Neuronal stem cell (in vitro differentiated cells): ENCODE measurements at regions not wholly inside any gene's neighbourhood (a gene's known extent, or its start where the extent isn't known, plus 50 kb on each side); places are given as distances from the start of the nearest gene placed in this dataset.

Source experiments
- DNase-seq: peaks from one replicate; pipeline ENCODE4 v3.0.0-alpha.2; 2013; ENCODE audit warnings: low spot score
- H2AFZ ChIP-seq: one replicate; pipeline ENCODE4 v1.6.1; 2013; ENCODE audit warnings: mild to moderate bottlenecking, low read length, inconsistent platforms
- H2AK5ac ChIP-seq: 2 replicates; pipeline ENCODE4 v1.6.1; 2013; ENCODE audit warnings: low read depth, mild to moderate bottlenecking, inconsistent platforms, low read length, moderate library complexity, mixed read lengths
- H2BK120ac ChIP-seq: 2 replicates; pipeline ENCODE4 v1.6.1; 2013; ENCODE audit warnings: low read depth, mild to moderate bottlenecking, inconsistent platforms, low read length, moderate library complexity, mixed read lengths
- H2BK12ac ChIP-seq: one replicate; pipeline ENCODE4 v1.6.1; 2013; ENCODE audit warnings: low read length, inconsistent platforms
- H2BK15ac ChIP-seq: 2 replicates; pipeline ENCODE4 v1.6.1; 2013; ENCODE audit warnings: mild to moderate bottlenecking, low read length, inconsistent platforms, mixed read lengths
- H2BK5ac ChIP-seq: one replicate; pipeline ENCODE4 v1.6.1; 2013; ENCODE audit warnings: inconsistent platforms, mild to moderate bottlenecking, low read length, moderate library complexity
- H3K14ac ChIP-seq: one replicate; pipeline ENCODE4 v1.6.1; 2013; ENCODE audit warnings: low read length, inconsistent platforms
- H3K18ac ChIP-seq: 2 replicates; pipeline ENCODE4 v1.6.1; 2013; ENCODE audit warnings: low read length, inconsistent platforms
- H3K23ac ChIP-seq: 2 replicates; pipeline ENCODE4 v1.6.1; 2013; ENCODE audit warnings: low read depth, mild to moderate bottlenecking, mixed read lengths, low read length, inconsistent platforms; ENCODE audit not compliant: poor library complexity
- H3K27ac ChIP-seq: replicated peaks from 3 replicates; pipeline ENCODE4 v1.5.1; 2013; ENCODE audit warnings: low read length, inconsistent platforms
- H3K27me3 ChIP-seq, 3 experiments: 2 replicates each; pipeline ENCODE4 v1.6.1; 2013; ENCODE audit warnings: low read length in 3 of 3, mild to moderate bottlenecking in 2 of 3, inconsistent platforms in 1 of 3, low read depth in 1 of 3, mixed read lengths in 1 of 3, moderate library complexity in 1 of 3; ENCODE audit not compliant: control insufficient read depth in 3 of 3, insufficient read depth in 3 of 3
- H3K36me3 ChIP-seq, 2 donors: replicated peaks in 1 of 2; 2 replicates each; pipeline ENCODE4 v1.6.1; 2013; ENCODE audit warnings: low read length in 2 of 2; ENCODE audit not compliant: control insufficient read depth in 2 of 2, insufficient read depth in 2 of 2
- H3K4ac ChIP-seq: 2 replicates; pipeline ENCODE4 v1.6.1; 2013; ENCODE audit warnings: inconsistent platforms, mild to moderate bottlenecking, low read length, moderate library complexity
- H3K4me1 ChIP-seq, 2 donors: 1 replicate in 1 of 2; 2 replicates in 1 of 2; pipeline ENCODE4 v1.6.1; 2013; ENCODE audit warnings: low read length in 2 of 2, low read depth in 1 of 2; ENCODE audit not compliant: control insufficient read depth in 2 of 2, insufficient read depth in 1 of 2
- H3K4me2 ChIP-seq: one replicate; pipeline ENCODE4 v1.6.1; 2013; ENCODE audit warnings: mild to moderate bottlenecking, low read length, inconsistent platforms; ENCODE audit not compliant: insufficient read depth, poor library complexity, severe bottlenecking
- H3K4me3 ChIP-seq, 2 donors: 2 replicates each; pipeline ENCODE4 v1.5.1; 2013; ENCODE audit warnings: low read length in 2 of 2, mild to moderate bottlenecking in 2 of 2, inconsistent platforms in 1 of 2, moderate library complexity in 1 of 2
- H3K79me1 ChIP-seq: one replicate; pipeline ENCODE4 v1.6.1; 2013; ENCODE audit warnings: low read depth, mild to moderate bottlenecking, inconsistent platforms, low read length, moderate library complexity
- H3K9ac ChIP-seq: one replicate; pipeline ENCODE4 v1.6.1; 2013; ENCODE audit warnings: mild to moderate bottlenecking, low read depth, low read length, inconsistent platforms; ENCODE audit not compliant: poor library complexity
- H3K9me3 ChIP-seq, 2 donors: replicated peaks in 1 of 2; 2 replicates each; pipeline versions ENCODE3 to v1.6.1; 2013; ENCODE audit warnings: low read length in 2 of 2, mild to moderate bottlenecking in 2 of 2, inconsistent platforms in 1 of 2, low read depth in 1 of 2, mixed read lengths in 1 of 2, moderate library complexity in 1 of 2; ENCODE audit not compliant: control insufficient read depth in 2 of 2, insufficient read depth in 1 of 2
- H4K8ac ChIP-seq: one replicate; pipeline ENCODE4 v1.6.1; 2013; ENCODE audit warnings: low read depth, mild to moderate bottlenecking, inconsistent platforms, low read length, moderate library complexity
- H4K91ac ChIP-seq: one replicate; pipeline ENCODE4 v1.6.1; 2013; ENCODE audit warnings: low read length, low read depth, mild to moderate bottlenecking, inconsistent platforms; ENCODE audit not compliant: poor library complexity
- WGBS, 2 donors: extraction: QIAGEN DNeasy Blood & Tissue Kit; methylation state at CpG; one replicate each; pipeline ENCODE4 v1.1.7; 2013; ENCODE audit warnings: missing lambda C conversion rate in 2 of 2, mixed read lengths in 1 of 2; ENCODE audit not compliant: insufficient read length in 2 of 2, insufficient replicate concordance in 1 of 2; ENCODE audit errors: extremely low coverage in 2 of 2; 5-methylcytosine and 5-hydroxymethylcytosine counted together

DNA sequence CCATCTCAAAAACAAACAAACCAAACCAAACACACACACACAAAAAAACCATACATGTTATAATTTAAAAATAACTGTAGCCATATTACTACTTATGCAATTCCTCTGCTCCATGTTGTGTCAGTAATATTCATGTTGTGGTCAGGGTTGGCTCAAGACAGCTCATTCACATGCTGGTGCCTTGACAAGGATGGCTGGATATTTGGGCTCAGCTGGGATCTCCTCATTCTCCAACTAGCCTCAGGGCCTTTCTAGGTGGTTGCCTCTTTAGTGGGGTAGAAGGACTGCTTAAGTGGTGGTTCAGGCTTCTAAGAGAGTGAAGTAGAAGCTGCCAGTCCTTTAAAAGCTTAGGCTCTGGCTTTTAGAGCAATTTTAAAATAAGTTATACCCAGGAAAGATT is 189.3 kb downstream of the ADRA2A start:
- Histone ChIP-seq H3K14ac (no peak overlapping the region), H3K4me2 (no peak overlapping the region), H2BK5ac (no peak overlapping the region), H4K8ac (no peak overlapping the region), H2AFZ (no peak overlapping the region), H2BK120ac (no peak overlapping the region), H3K27me3 (no peaks in the 10 kb centered on the region), H3K4me3 (no peak overlapping the region), H3K9me3 (no peaks in the 10 kb centered on the region), H3K27ac (no peak overlapping the region), H3K36me3 (no peaks in the 10 kb centered on the region), H3K9ac (no peak overlapping the region), H3K79me1 (no peaks in the 10 kb centered on the region), H2AK5ac (no peak overlapping the region), H3K18ac (no peak overlapping the region), H4K91ac (no peak overlapping the region), H3K4ac (no peak overlapping the region), H3K4me1 (no peaks in the 10 kb centered on the region), H2BK15ac (no peak overlapping the region), H2BK12ac (no peak overlapping the region), H3K23ac (no peak overlapping the region)
- no peak for DNase-seq

DNA sequence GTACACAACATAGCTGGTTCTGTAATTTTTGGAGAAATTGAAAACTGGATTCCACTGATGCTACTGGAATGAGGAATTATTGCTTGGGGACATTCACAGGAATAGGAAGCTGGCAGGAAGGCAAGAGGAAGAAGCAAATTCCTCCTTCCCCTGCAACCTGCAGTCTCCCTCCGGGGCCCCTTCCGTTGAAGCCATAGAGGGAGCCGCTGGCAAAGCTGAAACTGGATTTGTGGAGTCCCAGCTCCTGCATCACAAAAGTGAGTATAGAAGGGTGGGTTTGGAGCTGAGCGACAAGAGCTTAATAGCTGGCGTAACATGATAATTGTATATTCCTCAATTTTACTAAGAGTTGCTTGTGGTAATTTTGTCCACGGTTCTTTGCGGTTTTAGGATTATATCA is 190.8 kb downstream of the ADRA2A start:
- Histone ChIP-seq H3K4ac (no peak overlapping the region), H3K4me2 (no peak overlapping the region), H2BK120ac (no peak overlapping the region), H2BK5ac (no peak overlapping the region), H3K18ac (peak overlapping the region; percentile 66), H3K23ac (no peak overlapping the region), H3K27me3 (no peaks in the 10 kb centered on the region), H3K4me1 (no peaks in the 10 kb centered on the region), H2AK5ac (no peak overlapping the region), H3K79me1 (no peaks in the 10 kb centered on the region), H4K8ac (no peak overlapping the region), H2BK15ac (no peak overlapping the region), H3K9ac (no peak overlapping the region), H2BK12ac (no peak overlapping the region), H4K91ac (no peak overlapping the region), H3K14ac (no peak overlapping the region), H3K27ac (no peak overlapping the region), H3K9me3 (no peaks in the 10 kb centered on the region), H3K36me3 (no peaks in the 10 kb centered on the region), H3K4me3 (no peak overlapping the region), H2AFZ (no peak overlapping the region)
- no peak for DNase-seq
- no CpG with 5 or more reads among the region's 7 CpGs for WGBS, 2 donors

DNA sequence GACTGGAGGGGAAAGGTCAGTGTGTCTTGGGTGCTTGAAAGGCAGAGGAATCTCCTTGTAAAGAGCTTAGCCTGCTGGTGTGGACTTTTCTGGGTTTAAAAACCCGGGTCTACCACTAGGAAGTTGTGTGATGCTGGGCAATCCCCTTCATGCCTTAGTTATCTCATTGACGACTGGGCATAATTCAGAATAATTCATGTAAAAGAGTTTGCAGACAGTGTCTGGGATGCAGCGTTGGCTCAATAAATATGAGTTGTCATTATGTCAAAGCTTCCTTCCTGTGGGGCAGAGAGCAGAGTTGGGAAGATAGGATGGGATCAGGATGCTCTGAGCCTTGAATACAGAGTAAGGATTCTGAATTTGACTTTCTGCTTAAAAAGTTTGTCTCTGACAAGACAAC is 196.4 kb downstream of the ADRA2A start:
- Histone ChIP-seq H2BK12ac (no peak overlapping the region), H3K4me2 (no peak overlapping the region), H3K4me3 (no peak overlapping the region), H2BK120ac (no peak overlapping the region), H3K23ac (no peak overlapping the region), H4K8ac (no peak overlapping the region), H2AK5ac (no peak overlapping the region), H3K4me1 (no peaks in the 10 kb centered on the region), H3K36me3 (no peaks in the 10 kb centered on the region), H3K27me3 (no peaks in the 10 kb centered on the region), H2BK5ac (no peak overlapping the region), H3K9me3 (no peaks in the 10 kb centered on the region), H3K27ac (no peak overlapping the region), H4K91ac (no peak overlapping the region), H2AFZ (no peak overlapping the region), H3K79me1 (no peaks in the 10 kb centered on the region), H2BK15ac (no peak overlapping the region), H3K9ac (no peak overlapping the region), H3K14ac (no peak overlapping the region), H3K4ac (no peak overlapping the region), H3K18ac (no peak overlapping the region)
- DNase-seq, result no peak
- WGBS, 2 donors, result no CpG with 5 or more reads among the region's 3 CpGs

DNA sequence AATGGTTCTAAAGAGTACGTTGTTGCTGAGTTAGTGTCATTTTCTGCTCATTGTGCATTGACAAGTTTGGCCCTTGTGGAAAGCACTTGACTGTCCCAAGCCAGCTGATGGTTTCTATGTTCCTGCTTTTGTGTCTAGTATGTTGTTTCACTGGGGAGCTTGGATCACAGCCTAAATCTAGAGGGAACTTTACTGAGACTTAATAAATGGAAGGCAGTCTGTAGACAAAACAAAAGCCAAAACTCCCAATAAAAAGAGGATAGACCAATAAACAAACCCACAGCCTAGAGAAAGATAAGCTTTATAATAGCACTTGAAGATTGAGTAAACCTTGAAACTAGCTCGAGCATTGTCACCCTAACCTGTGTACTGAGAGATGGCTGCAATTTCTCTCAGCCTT is 196.8 kb downstream of the ADRA2A start:
- H2BK15ac ChIP-seq, result no peak overlapping the region
- H3K4me2 ChIP-seq, result no peak overlapping the region
- H3K36me3 ChIP-seq, result no peaks in the 10 kb centered on the region
- no peak overlapping the region for H4K8ac ChIP-seq
- no peak overlapping the region for H3K14ac ChIP-seq
- H3K18ac ChIP-seq, result no peak overlapping the region
- H3K4ac ChIP-seq, result no peak overlapping the region
- H2BK12ac ChIP-seq, result no peak overlapping the region
- no peaks in the 10 kb centered on the region for H3K27me3 ChIP-seq
- no CpG with 5 or more reads among the region's 2 CpGs for WGBS, 2 donors
- no peak overlapping the region for H3K9ac ChIP-seq
- no peaks in the 10 kb centered on the region for H3K4me1 ChIP-seq
- H3K23ac ChIP-seq, result no peak overlapping the region
- no peak overlapping the region for H2AFZ ChIP-seq
- no peak overlapping the region for H2BK5ac ChIP-seq
- DNase-seq, result no peak
- no peaks in the 10 kb centered on the region for H3K9me3 ChIP-seq
- H2BK120ac ChIP-seq, result no peak overlapping the region
- no peak overlapping the region for H4K91ac ChIP-seq
- H3K79me1 ChIP-seq, result no peaks in the 10 kb centered on the region
- no peak overlapping the region for H2AK5ac ChIP-seq
- H3K4me3 ChIP-seq, result no peak overlapping the region
- H3K27ac ChIP-seq, result no peak overlapping the region
